SK-N-SH (cell line): ENCODE measurements at regions not wholly inside any gene's neighbourhood (a gene's known extent, or its start where the extent isn't known, plus 50 kb on each side); places are given as distances from the start of the nearest gene placed in this dataset.

Source experiments
- FOXJ3 ChIP-seq: sonication (generic); formaldehyde crosslinking; IDR thresholded peaks from 2 replicates; pipeline ENCODE4 v1.5.1; 2020; ENCODE audit warnings: mild to moderate bottlenecking, missing genetic modification reagents
- GABPA ChIP-seq: IDR thresholded peaks from 2 replicates; pipeline ENCODE4 v1.4.0; 2012; ENCODE audit warnings: low read depth, mild to moderate bottlenecking
- GATA2 ChIP-seq: sonication (generic); formaldehyde crosslinking; IDR thresholded peaks from 2 replicates; pipeline ENCODE4 v1.5.0; 2020; ENCODE audit warnings: mild to moderate bottlenecking, missing genetic modification reagents
- JUND ChIP-seq: IDR thresholded peaks from 2 replicates; pipeline ENCODE4 v1.4.0; 2012
- NFIC ChIP-seq: IDR thresholded peaks from 2 replicates; pipeline ENCODE4 v1.4.0; 2012; ENCODE audit warnings: borderline replicate concordance
- POLR2AphosphoS5 ChIP-seq: IDR thresholded peaks from 2 replicates; pipeline ENCODE4 v1.6.1; 2012; ENCODE audit warnings: low read depth, low read length
- SIN3A ChIP-seq: IDR thresholded peaks from 2 replicates; pipeline ENCODE4 v1.6.1; 2012; ENCODE audit warnings: low read depth, mild to moderate bottlenecking, low read length, moderate library complexity, borderline replicate concordance
- SMC3 ChIP-seq: IDR thresholded peaks from 2 replicates; pipeline ENCODE4 v1.6.1; 2012; ENCODE audit warnings: low read depth, low read length, improper control_type of control experiment
- TAF1 ChIP-seq: IDR thresholded peaks from 2 replicates; pipeline ENCODE4 v1.6.1; 2012; ENCODE audit warnings: low read depth, mild to moderate bottlenecking, low read length, moderate library complexity, borderline replicate concordance
- TF ChIP-seq, protein P1 (sequence below): fragments of 200-600 bp; sonication (generic); IDR thresholded peaks from 2 replicates; pipeline ENCODE4 v1.6.1; 2017; ENCODE audit warnings: antibody characterized with exemption, mild to moderate bottlenecking, moderate library complexity
- TF ChIP-seq, protein P2 (sequence below): fragments of 150-350 bp; IDR thresholded peaks from 2 replicates; pipeline ENCODE4 v1.6.1; 2017; ENCODE audit warnings: antibody characterized with exemption, low read length, low read depth, borderline replicate concordance
- TF ChIP-seq, protein P3 (sequence below): IDR thresholded peaks from 2 replicates; pipeline ENCODE4 v1.4.0; 2012; ENCODE audit warnings: low read depth
- TF ChIP-seq, protein P4 (sequence below): IDR thresholded peaks from 2 replicates; pipeline ENCODE4 v1.4.0; 2012; ENCODE audit warnings: low read depth, borderline replicate concordance

DNA sequence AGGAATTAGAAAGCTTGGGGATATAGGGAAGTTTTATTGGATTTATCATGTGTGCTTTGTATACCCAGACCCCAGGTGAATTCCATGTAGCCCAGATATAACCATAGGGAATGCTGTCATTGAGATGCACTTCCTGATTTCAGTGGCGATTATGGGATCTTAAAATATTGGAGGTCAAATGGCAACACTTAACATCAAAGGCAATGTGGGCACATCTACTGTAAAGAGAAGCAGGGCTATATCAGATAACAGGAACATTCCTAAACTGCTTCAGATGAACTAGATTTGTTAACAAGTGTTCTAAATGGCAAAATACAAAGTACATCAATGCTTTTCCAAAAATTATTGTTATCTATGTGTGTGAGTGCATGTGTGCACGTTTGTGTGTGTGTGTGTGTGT is 883.5 kb upstream of the EDIL3 start:
- TF ChIP-seq, protein P1, sequence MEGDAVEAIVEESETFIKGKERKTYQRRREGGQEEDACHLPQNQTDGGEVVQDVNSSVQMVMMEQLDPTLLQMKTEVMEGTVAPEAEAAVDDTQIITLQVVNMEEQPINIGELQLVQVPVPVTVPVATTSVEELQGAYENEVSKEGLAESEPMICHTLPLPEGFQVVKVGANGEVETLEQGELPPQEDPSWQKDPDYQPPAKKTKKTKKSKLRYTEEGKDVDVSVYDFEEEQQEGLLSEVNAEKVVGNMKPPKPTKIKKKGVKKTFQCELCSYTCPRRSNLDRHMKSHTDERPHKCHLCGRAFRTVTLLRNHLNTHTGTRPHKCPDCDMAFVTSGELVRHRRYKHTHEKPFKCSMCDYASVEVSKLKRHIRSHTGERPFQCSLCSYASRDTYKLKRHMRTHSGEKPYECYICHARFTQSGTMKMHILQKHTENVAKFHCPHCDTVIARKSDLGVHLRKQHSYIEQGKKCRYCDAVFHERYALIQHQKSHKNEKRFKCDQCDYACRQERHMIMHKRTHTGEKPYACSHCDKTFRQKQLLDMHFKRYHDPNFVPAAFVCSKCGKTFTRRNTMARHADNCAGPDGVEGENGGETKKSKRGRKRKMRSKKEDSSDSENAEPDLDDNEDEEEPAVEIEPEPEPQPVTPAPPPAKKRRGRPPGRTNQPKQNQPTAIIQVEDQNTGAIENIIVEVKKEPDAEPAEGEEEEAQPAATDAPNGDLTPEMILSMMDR, result no peak
- TF ChIP-seq SIN3A (no peak), GABPA (no peak), POLR2AphosphoS5 (no peak), FOXJ3 (CRISPR knock-in tag) (no peak), GATA2 (no peak), NFIC (no peak), JUND (no peak), TAF1 (no peak), SMC3 (no peak)
- TF ChIP-seq, protein P2, sequence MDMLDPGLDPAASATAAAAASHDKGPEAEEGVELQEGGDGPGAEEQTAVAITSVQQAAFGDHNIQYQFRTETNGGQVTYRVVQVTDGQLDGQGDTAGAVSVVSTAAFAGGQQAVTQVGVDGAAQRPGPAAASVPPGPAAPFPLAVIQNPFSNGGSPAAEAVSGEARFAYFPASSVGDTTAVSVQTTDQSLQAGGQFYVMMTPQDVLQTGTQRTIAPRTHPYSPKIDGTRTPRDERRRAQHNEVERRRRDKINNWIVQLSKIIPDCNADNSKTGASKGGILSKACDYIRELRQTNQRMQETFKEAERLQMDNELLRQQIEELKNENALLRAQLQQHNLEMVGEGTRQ, result no peak
- TF ChIP-seq, protein P3, sequence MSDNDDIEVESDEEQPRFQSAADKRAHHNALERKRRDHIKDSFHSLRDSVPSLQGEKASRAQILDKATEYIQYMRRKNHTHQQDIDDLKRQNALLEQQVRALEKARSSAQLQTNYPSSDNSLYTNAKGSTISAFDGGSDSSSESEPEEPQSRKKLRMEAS, result no peak
- TF ChIP-seq, protein P4, sequence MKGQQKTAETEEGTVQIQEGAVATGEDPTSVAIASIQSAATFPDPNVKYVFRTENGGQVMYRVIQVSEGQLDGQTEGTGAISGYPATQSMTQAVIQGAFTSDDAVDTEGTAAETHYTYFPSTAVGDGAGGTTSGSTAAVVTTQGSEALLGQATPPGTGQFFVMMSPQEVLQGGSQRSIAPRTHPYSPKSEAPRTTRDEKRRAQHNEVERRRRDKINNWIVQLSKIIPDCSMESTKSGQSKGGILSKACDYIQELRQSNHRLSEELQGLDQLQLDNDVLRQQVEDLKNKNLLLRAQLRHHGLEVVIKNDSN, result no peak
